IMR-90 (cell line): ENCODE measurements at regions not wholly inside any gene's neighbourhood (a gene's known extent, or its start where the extent isn't known, plus 50 kb on each side); places are given as distances from the start of the nearest gene placed in this dataset.

Experiments used
- ATAC-seq: fragments of 200-7000 bp; cut with Tn5 transposase; 2 replicates; pipeline ENCODE4 v1.9.1; 2020; ENCODE audit warnings: low read depth, mild to moderate bottlenecking, moderate library complexity
- BruUV-seq: library from RNA; stranded (reverse); fragments of 400-500 nt; replicated peaks from 2 replicates; lab custom pipeline; 2021; lab: Mats Ljungman, UMichigan
- CTCF ChIA-PET: fragments of 300-600 bp; formaldehyde crosslinking; extraction: SDS; loops from one replicate; lab custom pipeline; 2021; ENCODE audit warnings: antibody characterized with exemption; lab: Yijun Ruan, JAX
- POLR2A ChIA-PET: fragments of 300-600 bp; sonication (Branson Sonifier 250); formaldehyde crosslinking; loops from one replicate; lab custom pipeline; 2022; ENCODE audit warnings: antibody characterized with exemption; ENCODE audit not compliant: unreplicated experiment; lab: Charles Lee
- DNase-seq: peaks from one replicate; pipeline ENCODE4 v3.0.0; 2013
- H2AFZ ChIP-seq: replicated peaks from 2 replicates; pipeline ENCODE3; 2013; ENCODE audit warnings: low read length, mild to moderate bottlenecking; ENCODE audit not compliant: poor library complexity
- H2AK5ac ChIP-seq: 2 replicates; pipeline ENCODE4 v1.6.1; 2013; ENCODE audit warnings: low read depth, low read length, inconsistent platforms
- H2AK9ac ChIP-seq: replicated peaks from 2 replicates; pipeline ENCODE3; 2013; ENCODE audit warnings: mild to moderate bottlenecking, low read depth, low read length, moderate library complexity; ENCODE audit not compliant: poor library complexity
- H2BK120ac ChIP-seq: 2 replicates; pipeline ENCODE4 v1.6.1; 2013; ENCODE audit warnings: low read depth, low read length, inconsistent platforms
- H2BK15ac ChIP-seq: 3 replicates; pipeline ENCODE4 v1.6.1; 2013; ENCODE audit warnings: low read depth, low read length, inconsistent platforms
- H2BK20ac ChIP-seq: 2 replicates; pipeline ENCODE4 v1.6.1; 2013; ENCODE audit warnings: low read depth, mild to moderate bottlenecking, inconsistent platforms, low read length, moderate library complexity
- H2BK5ac ChIP-seq: 2 replicates; pipeline ENCODE4 v1.6.1; 2013; ENCODE audit warnings: mild to moderate bottlenecking, low read depth, low read length, inconsistent platforms; ENCODE audit not compliant: poor library complexity, severe bottlenecking
- H3K14ac ChIP-seq: replicated peaks from 2 replicates; pipeline ENCODE4 v1.6.1; 2013; ENCODE audit warnings: low read depth, low read length, inconsistent platforms
- H3K18ac ChIP-seq: 2 replicates; pipeline ENCODE4 v1.6.1; 2013; ENCODE audit warnings: low read depth, low read length, control low read depth
- H3K23ac ChIP-seq: 2 replicates; pipeline ENCODE4 v1.6.1; 2013; ENCODE audit warnings: low read depth, low read length, inconsistent platforms
- H3K27ac ChIP-seq: 2 replicates; pipeline ENCODE4 v1.5.1; 2013; ENCODE audit warnings: mild to moderate bottlenecking, control low read depth, low read length; ENCODE audit not compliant: insufficient read depth
- H3K27me3 ChIP-seq: 2 replicates; pipeline ENCODE4 v1.6.1; 2013; ENCODE audit warnings: low read length; ENCODE audit not compliant: control insufficient read depth, insufficient read depth
- H3K36me3 ChIP-seq: 2 replicates; pipeline ENCODE4 v1.6.1; 2013; ENCODE audit warnings: low read length, mixed read lengths; ENCODE audit not compliant: control insufficient read depth, insufficient read depth
- H3K4ac ChIP-seq: 2 replicates; pipeline ENCODE4 v1.6.1; 2013; ENCODE audit warnings: low read depth, low read length, inconsistent platforms
- H3K4me1 ChIP-seq: 2 replicates; pipeline ENCODE4 v1.6.1; 2013; ENCODE audit warnings: low read length, mixed read lengths; ENCODE audit not compliant: control insufficient read depth, insufficient read depth
- H3K4me2 ChIP-seq: 2 replicates; pipeline ENCODE4 v1.6.1; 2013; ENCODE audit warnings: low read depth, mild to moderate bottlenecking, control low read depth, low read length, moderate library complexity
- H3K4me3 ChIP-seq: 2 replicates; pipeline ENCODE4 v1.5.1; 2013; ENCODE audit warnings: low read depth, mild to moderate bottlenecking, control low read depth, low read length, moderate library complexity; ENCODE audit not compliant: insufficient read depth
- H3K56ac ChIP-seq: 2 replicates; pipeline ENCODE4 v1.6.1; 2013; ENCODE audit warnings: low read length, inconsistent platforms; ENCODE audit not compliant: insufficient read depth; ENCODE audit errors: extremely low read depth
- H3K79me1 ChIP-seq, 2 experiments: 2 replicates each; pipeline ENCODE4 v1.6.1; 2013; ENCODE audit warnings: low read length in 2 of 2, inconsistent platforms in 1 of 2, low read depth in 1 of 2
- H3K9ac ChIP-seq: 2 replicates; pipeline ENCODE4 v1.6.1; 2013; ENCODE audit warnings: low read depth, low read length, control low read depth
- H3K9me1 ChIP-seq: 2 replicates; pipeline ENCODE4 v1.6.1; 2013; ENCODE audit warnings: low read length, inconsistent platforms; ENCODE audit not compliant: insufficient read depth
- H3K9me3 ChIP-seq: 2 replicates; pipeline ENCODE4 v1.6.1; 2013; ENCODE audit warnings: low read length; ENCODE audit not compliant: control insufficient read depth, insufficient read depth
- H4K20me1 ChIP-seq: 2 replicates; pipeline ENCODE4 v1.6.1; 2013; ENCODE audit warnings: low read length, inconsistent platforms; ENCODE audit not compliant: insufficient read depth
- H4K5ac ChIP-seq: 2 replicates; pipeline ENCODE4 v1.6.1; 2013; ENCODE audit warnings: mild to moderate bottlenecking, low read depth, low read length, control low read depth
- H4K8ac ChIP-seq, 2 experiments: 2 replicates each; pipeline ENCODE4 v1.6.1; 2013; ENCODE audit warnings: low read depth in 2 of 2, low read length in 2 of 2, control low read depth in 1 of 2, inconsistent platforms in 1 of 2
- H4K91ac ChIP-seq: 2 replicates; pipeline ENCODE4 v1.6.1; 2013; ENCODE audit warnings: low read depth, low read length, inconsistent platforms; ENCODE audit not compliant: insufficient read depth
- MAZ ChIP-seq: IDR thresholded peaks from 2 replicates; pipeline ENCODE4 v1.6.1; 2012; ENCODE audit warnings: low read depth, mild to moderate bottlenecking, low read length, improper control_type of control experiment, moderate library complexity, borderline replicate concordance
- NFE2L2 ChIP-seq: fragments of 150-350 bp; IDR thresholded peaks from 2 replicates; pipeline ENCODE4 v1.6.1; 2016; ENCODE audit warnings: low read depth, mild to moderate bottlenecking, low read length
- POLR2A ChIP-seq: IDR thresholded peaks from 2 replicates; pipeline ENCODE4 v1.6.1; 2012; ENCODE audit warnings: mild to moderate bottlenecking, low read depth, low read length
- WGBS, 2 experiments: methylation state at CpG; one replicate each; pipeline versions ENCODE4 v1.1.5 to v1.1.7; 2013; ENCODE audit warnings: missing lambda C conversion rate in 2 of 2; ENCODE audit not compliant: insufficient read length in 1 of 2; ENCODE audit errors: extremely low coverage in 2 of 2; 5-methylcytosine and 5-hydroxymethylcytosine counted together
- dilution Hi-C: fragments of 300-500 bp; cut with HindIII; formaldehyde crosslinking; loops from one replicate; pipeline ENCODE4 v1.14.3; 2018; ENCODE audit warnings: low sequenced_read_pairs; ENCODE audit not compliant: unreplicated experiment
- in situ Hi-C: fragments of 300-500 bp; cut with MboI; formaldehyde crosslinking; loops from 3 replicates; pipeline ENCODE4 v1.14.3; 2019; ENCODE audit warnings: low sequenced_read_pairs, inconsistent platforms, mixed read lengths
- intact Hi-C: fragments of 100-400 bp; cut with micrococcal nuclease; formaldehyde crosslinking; loops from 2 replicates; pipeline ENCODE4 v1.10.0; 2022
- TF ChIP-seq, protein P1 (sequence below): conservative IDR thresholded peaks from 2 replicates; pipeline ENCODE4 v1.5.1; 2012; ENCODE audit warnings: mild to moderate bottlenecking, low read depth, low read length, improper control_type of control experiment

DNA sequence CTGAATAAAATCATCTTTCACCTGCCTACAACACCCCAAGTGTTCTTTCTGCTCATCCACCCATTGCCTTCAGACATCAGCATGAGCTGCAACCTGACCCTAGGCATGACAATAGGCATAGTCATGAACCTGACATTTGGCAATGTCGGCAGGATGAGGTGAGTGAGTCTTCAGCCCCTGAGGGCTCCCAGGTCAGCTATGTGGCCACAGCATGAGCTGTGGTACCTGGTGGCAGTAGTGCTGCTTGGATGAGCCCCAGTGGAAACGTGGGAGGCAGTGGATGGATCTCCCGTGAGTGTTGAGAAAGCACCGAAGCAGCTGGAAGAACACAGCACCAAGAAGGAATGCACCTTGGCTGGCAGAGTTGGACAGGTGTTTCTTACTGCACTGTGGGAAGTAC lies 334.8 kb upstream of the FAR2 start:
- TF ChIP-seq MAZ = no peak
- no peak for TF ChIP-seq POLR2A
- no peak for TF ChIP-seq NFE2L2
- TF ChIP-seq, protein P1, sequence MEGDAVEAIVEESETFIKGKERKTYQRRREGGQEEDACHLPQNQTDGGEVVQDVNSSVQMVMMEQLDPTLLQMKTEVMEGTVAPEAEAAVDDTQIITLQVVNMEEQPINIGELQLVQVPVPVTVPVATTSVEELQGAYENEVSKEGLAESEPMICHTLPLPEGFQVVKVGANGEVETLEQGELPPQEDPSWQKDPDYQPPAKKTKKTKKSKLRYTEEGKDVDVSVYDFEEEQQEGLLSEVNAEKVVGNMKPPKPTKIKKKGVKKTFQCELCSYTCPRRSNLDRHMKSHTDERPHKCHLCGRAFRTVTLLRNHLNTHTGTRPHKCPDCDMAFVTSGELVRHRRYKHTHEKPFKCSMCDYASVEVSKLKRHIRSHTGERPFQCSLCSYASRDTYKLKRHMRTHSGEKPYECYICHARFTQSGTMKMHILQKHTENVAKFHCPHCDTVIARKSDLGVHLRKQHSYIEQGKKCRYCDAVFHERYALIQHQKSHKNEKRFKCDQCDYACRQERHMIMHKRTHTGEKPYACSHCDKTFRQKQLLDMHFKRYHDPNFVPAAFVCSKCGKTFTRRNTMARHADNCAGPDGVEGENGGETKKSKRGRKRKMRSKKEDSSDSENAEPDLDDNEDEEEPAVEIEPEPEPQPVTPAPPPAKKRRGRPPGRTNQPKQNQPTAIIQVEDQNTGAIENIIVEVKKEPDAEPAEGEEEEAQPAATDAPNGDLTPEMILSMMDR = no peak
- Histone ChIP-seq H4K5ac (no peak overlapping the region), H2AK5ac (no peak overlapping the region), H2AK9ac (no peak overlapping the region), H3K56ac (no peak overlapping the region), H4K8ac (no peak overlapping the region), H3K4me3 (no peak overlapping the region), H3K9me3 (no peaks in the 10 kb centered on the region), H2BK5ac (no peak overlapping the region), H3K36me3 (no peaks in the 10 kb centered on the region), H3K14ac (no peak overlapping the region), H3K27me3 (no peaks in the 10 kb centered on the region), H2AFZ (no peak overlapping the region), H3K18ac (no peak overlapping the region), H3K9me1 (no peaks in the 10 kb centered on the region), H3K4me1 (no peaks in the 10 kb centered on the region), H2BK20ac (no peak overlapping the region), H3K9ac (no peak overlapping the region), H3K27ac (no peak overlapping the region), H4K20me1 (no peaks in the 10 kb centered on the region), H3K4ac (no peak overlapping the region), H3K79me1 (no peaks in the 10 kb centered on the region), H3K4me2 (no peak overlapping the region), H2BK15ac (no peak overlapping the region), H3K23ac (no peak overlapping the region), H4K91ac (no peak overlapping the region), H2BK120ac (no peak overlapping the region)
- 67% methylated on average over 3 of the region's 4 CpGs; no CpG with 5 or more reads in 1 of the 2 experiments for WGBS, 2 experiments
- dilution Hi-C loops (no loop called here), in situ Hi-C loops (no loop called here), intact Hi-C loops (no loop called here)
- CTCF ChIA-PET = interaction anchor here (1.2 kb wide), 1 partner anchor 12 kb away, joined by 3 read pairs; no protein-coding TSS in a partner anchor
- POLR2A ChIA-PET = no interaction called here
- DNase-seq (no peak), ATAC-seq (no peak)
- no TSS peak for BruUV-seq
